HEK293 (cell line): ENCODE measurements at regions not wholly inside any gene's neighbourhood (a gene's known extent, or its start where the extent isn't known, plus 50 kb on each side); places are given as distances from the start of the nearest gene placed in this dataset.

Experiments used
- GLI2 ChIP-seq: fragments of 450-650 bp; formaldehyde crosslinking; IDR thresholded peaks from 2 replicates; pipeline ENCODE4; 2017; ENCODE audit warnings: missing biosample characterization, missing genetic modification characterization, low read depth, borderline replicate concordance
- ZNF473 ChIP-seq: fragments of 450-650 bp; formaldehyde crosslinking; IDR thresholded peaks from 2 replicates; pipeline ENCODE4 v1.5.1; 2017; ENCODE audit warnings: missing biosample characterization, missing genetic modification characterization
- ZNF549 ChIP-seq: fragments of 450-650 bp; IDR thresholded peaks from 2 replicates; pipeline ENCODE4 v1.5.1; 2018; ENCODE audit warnings: missing biosample characterization, missing genetic modification characterization, mild to moderate bottlenecking, inconsistent platforms, moderate library complexity

- TF ChIP-seq ZNF473, result no peak
- no peak for TF ChIP-seq ZNF549 (tag by site-specific recombination)
- no peak for TF ChIP-seq GLI2
These were observed 247.3 kb downstream of the GATA3 start for GRCh38 chr10:8301831-8302230.
